ENCODE measurements at regions not wholly inside any gene's neighbourhood (a gene's known extent, or its start where the extent isn't known, plus 50 kb on each side); places are given as distances from the start of the nearest gene placed in this dataset.

DNA sequence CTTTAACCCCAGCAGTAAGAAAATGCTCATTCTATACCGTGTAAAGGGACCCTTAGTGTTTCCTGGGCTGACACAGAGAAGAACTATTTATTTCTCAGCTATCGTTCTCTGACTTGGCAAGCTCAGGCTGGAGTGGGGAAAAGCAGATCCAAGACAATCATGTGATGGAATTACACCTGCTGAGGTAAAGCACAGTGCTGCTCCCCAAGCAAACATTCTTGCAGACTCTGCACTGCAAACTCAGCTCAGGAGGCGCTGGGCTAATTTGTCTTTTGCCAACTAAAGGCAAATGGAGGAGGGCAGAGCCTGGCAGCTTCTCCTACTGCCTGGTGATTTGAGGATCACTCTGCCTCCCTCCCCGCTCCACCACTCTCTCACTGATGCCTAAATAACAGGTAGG, 57.8 kb upstream of the FUT8 start:
- no peak for DNase-seq
- no peak overlapping the region for H3K27ac ChIP-seq
- TF ChIP-seq, protein P1, sequence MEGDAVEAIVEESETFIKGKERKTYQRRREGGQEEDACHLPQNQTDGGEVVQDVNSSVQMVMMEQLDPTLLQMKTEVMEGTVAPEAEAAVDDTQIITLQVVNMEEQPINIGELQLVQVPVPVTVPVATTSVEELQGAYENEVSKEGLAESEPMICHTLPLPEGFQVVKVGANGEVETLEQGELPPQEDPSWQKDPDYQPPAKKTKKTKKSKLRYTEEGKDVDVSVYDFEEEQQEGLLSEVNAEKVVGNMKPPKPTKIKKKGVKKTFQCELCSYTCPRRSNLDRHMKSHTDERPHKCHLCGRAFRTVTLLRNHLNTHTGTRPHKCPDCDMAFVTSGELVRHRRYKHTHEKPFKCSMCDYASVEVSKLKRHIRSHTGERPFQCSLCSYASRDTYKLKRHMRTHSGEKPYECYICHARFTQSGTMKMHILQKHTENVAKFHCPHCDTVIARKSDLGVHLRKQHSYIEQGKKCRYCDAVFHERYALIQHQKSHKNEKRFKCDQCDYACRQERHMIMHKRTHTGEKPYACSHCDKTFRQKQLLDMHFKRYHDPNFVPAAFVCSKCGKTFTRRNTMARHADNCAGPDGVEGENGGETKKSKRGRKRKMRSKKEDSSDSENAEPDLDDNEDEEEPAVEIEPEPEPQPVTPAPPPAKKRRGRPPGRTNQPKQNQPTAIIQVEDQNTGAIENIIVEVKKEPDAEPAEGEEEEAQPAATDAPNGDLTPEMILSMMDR (IDR thresholded peaks at IDR 0.05; ENCODE audit: low read depth, low read length): no peak

GRCh38 chr14:65356327-65356836, 56.1 kb upstream of the FUT8 start:
- H3K4me3 ChIP-seq (ENCODE audit: low read depth, low read length): no peak overlapping the region
- no peak for DNase-seq
- H3K36me3 ChIP-seq: no peaks in the 10 kb centered on the region
- H3K27ac ChIP-seq: no peak overlapping the region
- H3K27me3 ChIP-seq (ENCODE audit: insufficient read depth, low read depth, severe bottlenecking): no peaks in the 10 kb centered on the region
- no peaks in the 10 kb centered on the region for H3K9me3 ChIP-seq (ENCODE audit: severe bottlenecking)
- TF ChIP-seq, protein P1 (IDR thresholded peaks at IDR 0.05; ENCODE audit: low read depth, low read length): no peak

More for the DNA sequence above, 57.8 kb upstream of the FUT8 start:
- Histone ChIP-seq H3K4me3 (ENCODE audit: low read depth, low read length) (no peak overlapping the region), H3K27me3 (ENCODE audit: insufficient read depth, low read depth, severe bottlenecking) (no peaks in the 10 kb centered on the region), H3K9me3 (ENCODE audit: severe bottlenecking) (no peaks in the 10 kb centered on the region), H3K36me3 (no peaks in the 10 kb centered on the region)

DNA sequence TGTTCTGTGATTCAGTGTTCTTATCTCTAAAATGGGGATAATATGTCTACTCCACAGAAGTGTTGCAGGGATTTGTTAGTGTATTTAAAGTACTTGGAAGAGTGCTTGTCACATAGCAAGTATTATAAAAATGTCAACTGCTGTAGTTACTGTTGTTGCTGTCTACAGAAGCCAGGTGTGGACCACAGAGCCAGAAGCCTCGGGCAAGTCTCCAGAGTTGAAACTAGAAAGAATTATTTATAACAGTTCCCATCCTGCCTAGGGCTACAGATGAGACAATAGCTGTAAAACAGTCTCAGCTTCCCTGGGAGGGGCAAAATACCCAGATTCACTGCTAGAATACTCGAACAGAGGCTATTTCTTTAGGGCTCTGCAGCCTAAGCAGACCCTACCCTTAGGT, 55.4 kb upstream of the FUT8 start:
- Histone ChIP-seq H3K4me3 (ENCODE audit: low read depth, low read length) (no peak overlapping the region), H3K27me3 (ENCODE audit: insufficient read depth, low read depth, severe bottlenecking) (no peaks in the 10 kb centered on the region), H3K9me3 (ENCODE audit: severe bottlenecking) (peaks cover 2% of the 10 kb centered on the region), H3K36me3 (no peaks in the 10 kb centered on the region), H3K27ac (no peak overlapping the region)
- TF ChIP-seq, protein P1 (IDR thresholded peaks at IDR 0.05; ENCODE audit: low read depth, low read length): no peak
- no peak for DNase-seq

DNA sequence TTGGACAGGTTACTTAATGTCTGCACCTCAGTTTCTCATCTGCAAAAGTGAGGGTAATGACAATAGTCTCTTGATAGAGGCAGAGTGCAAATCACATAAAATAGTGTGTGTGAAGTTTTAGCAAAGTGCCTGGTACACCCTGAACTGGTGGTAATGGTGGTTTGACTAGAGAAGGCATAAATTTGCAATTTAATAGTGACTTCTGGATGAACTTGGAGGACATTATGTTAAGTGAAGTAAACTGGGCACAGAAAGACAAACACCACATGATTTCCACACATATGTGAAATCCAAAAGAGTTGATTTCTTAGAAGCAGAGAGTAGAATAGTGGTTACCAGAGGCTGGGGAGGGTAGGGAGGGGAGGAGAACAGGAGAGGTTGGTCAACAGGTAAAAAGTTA, 54.8 kb upstream of the FUT8 start:
- Histone ChIP-seq H3K4me3 (ENCODE audit: low read depth, low read length) (no peak overlapping the region), H3K27me3 (ENCODE audit: insufficient read depth, low read depth, severe bottlenecking) (no peaks in the 10 kb centered on the region), H3K9me3 (ENCODE audit: severe bottlenecking) (peaks cover 4% of the 10 kb centered on the region), H3K27ac (no peak overlapping the region), H3K36me3 (no peaks in the 10 kb centered on the region)
- TF ChIP-seq, protein P1 (IDR thresholded peaks at IDR 0.05; ENCODE audit: low read depth, low read length): no peak
- DNase-seq: no peak

GRCh38 chr14:65359503-65359902, 53.0 kb upstream of the FUT8 start:
- Histone ChIP-seq H3K4me3 (ENCODE audit: low read depth, low read length) (no peak overlapping the region), H3K9me3 (ENCODE audit: severe bottlenecking) (peaks cover 4% of the 10 kb centered on the region), H3K27me3 (ENCODE audit: insufficient read depth, low read depth, severe bottlenecking) (no peaks in the 10 kb centered on the region), H3K36me3 (no peaks in the 10 kb centered on the region), H3K27ac (no peak overlapping the region)
- TF ChIP-seq, protein P1 (IDR thresholded peaks at IDR 0.05; ENCODE audit: low read depth, low read length): no peak
- DNase-seq: no peak

DNA sequence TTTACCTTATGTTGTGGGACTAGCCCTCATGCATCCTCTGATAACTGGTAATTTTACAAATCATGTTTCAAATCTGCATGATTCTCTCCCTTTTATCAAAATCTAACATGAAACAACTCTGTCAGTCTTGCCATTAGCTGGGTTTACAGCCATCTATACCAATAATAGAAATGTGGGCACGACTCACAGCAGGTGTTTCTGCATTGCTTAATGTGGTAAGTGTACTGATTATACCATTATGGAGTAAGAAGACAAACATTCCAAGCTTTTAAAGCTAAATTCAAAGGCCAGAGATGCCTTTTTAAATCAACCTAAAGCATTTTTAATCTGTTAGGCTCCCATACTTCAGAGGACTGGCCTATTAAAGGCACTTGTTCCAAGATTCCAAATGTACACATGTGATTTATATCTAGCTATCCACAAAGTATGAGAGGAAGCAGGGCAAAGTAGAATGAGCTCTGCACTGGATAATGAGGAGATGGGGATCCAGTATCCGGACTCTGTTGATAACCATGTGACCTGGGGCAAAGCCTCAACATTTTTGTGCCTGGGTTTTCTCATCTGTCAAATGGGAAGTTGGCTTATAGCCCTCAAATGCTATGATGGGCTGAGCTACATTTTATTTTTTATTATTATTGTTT, 52.3 kb upstream of the FUT8 start:
- no peak for DNase-seq
- peaks cover 4% of the 10 kb centered on the region for H3K9me3 ChIP-seq (ENCODE audit: severe bottlenecking)
- H3K27ac ChIP-seq: no peak overlapping the region
- H3K36me3 ChIP-seq: no peaks in the 10 kb centered on the region
- no peak overlapping the region for H3K4me3 ChIP-seq (ENCODE audit: low read depth, low read length)
- no peaks in the 10 kb centered on the region for H3K27me3 ChIP-seq (ENCODE audit: insufficient read depth, low read depth, severe bottlenecking)
- TF ChIP-seq, protein P1 (IDR thresholded peaks at IDR 0.05; ENCODE audit: low read depth, low read length): no peak

Data from WERI-Rb-1 (cell line).